B cell (primary cell): ENCODE measurements at regions not wholly inside any gene's neighbourhood (a gene's known extent, or its start where the extent isn't known, plus 50 kb on each side); places are given as distances from the start of the nearest gene placed in this dataset.

Experiments
- ATAC-seq: fragments of 200-7000 bp; cut with Tn5 transposase; one replicate; pipeline ENCODE4 v1.10.0; 2021; ENCODE audit warnings: low read depth, mild to moderate bottlenecking, moderate number of reproducible peaks, moderate library complexity
- CTCF ChIA-PET: fragments of 350-600 bp; sonication (Branson Sonifier 250); formaldehyde crosslinking; loops from one replicate; lab custom pipeline; 2021; ENCODE audit warnings: antibody characterized with exemption, inconsistent platforms; lab: Charles Lee
- POLR2A ChIA-PET: fragments of 350-600 bp; sonication (Branson Sonifier 250); formaldehyde crosslinking; loops from one replicate; lab custom pipeline; 2021; ENCODE audit warnings: antibody characterized with exemption; lab: Charles Lee
- DNase-seq: peaks from one replicate; pipeline ENCODE4 v3.0.0; 2013
- H2AFZ ChIP-seq: 2 replicates; pipeline ENCODE4 v1.6.1; 2012; ENCODE audit warnings: mild to moderate bottlenecking, low read depth, low read length; ENCODE audit not compliant: insufficient read depth, poor library complexity, severe bottlenecking
- H3K27ac ChIP-seq, 2 donors: 1 replicate in 1 of 2; 2 replicates in 1 of 2; pipeline ENCODE4 v1.5.1; 2012 to 2013; ENCODE audit warnings: low read length in 2 of 2, mild to moderate bottlenecking in 2 of 2, moderate library complexity in 1 of 2
- H3K27me3 ChIP-seq, 4 experiments: fragments of 200-600 bp in 1 of 4; sonication (generic) in 1 of 4; replicated peaks in 1 of 4; 1 replicate in 2 of 4; 2 replicates in 2 of 4; pipeline versions ENCODE4 v1.6.1 to v1.7.0; 2013 to 2016; ENCODE audit warnings: low read length in 3 of 4, mild to moderate bottlenecking in 2 of 4, mixed read lengths in 1 of 4, moderate library complexity in 1 of 4; ENCODE audit not compliant: insufficient read depth in 4 of 4, control insufficient read depth in 3 of 4; ENCODE audit errors: control extremely low read depth in 1 of 4
- H3K36me3 ChIP-seq, 2 experiments: replicated peaks in 1 of 2; 1 replicate in 1 of 2; 2 replicates in 1 of 2; pipeline versions ENCODE4 v1.6.1 to v1.7.1; 2013; ENCODE audit warnings: low read length in 1 of 2; ENCODE audit not compliant: insufficient read depth in 2 of 2, control insufficient read depth in 1 of 2; ENCODE audit errors: control extremely low read depth in 1 of 2, extremely low read depth in 1 of 2
- H3K4me1 ChIP-seq, 2 donors: fragments of 200-600 bp in 1 of 2; sonication (generic) in 1 of 2; 1 replicate in 1 of 2; 2 replicates in 1 of 2; pipeline versions ENCODE4 v1.5.1 to v1.6.1; 2013 to 2017; ENCODE audit warnings: low read length in 2 of 2; ENCODE audit not compliant: control insufficient read depth in 2 of 2, insufficient read depth in 2 of 2
- H3K4me2 ChIP-seq: replicated peaks from 2 replicates; pipeline ENCODE3; 2012; ENCODE audit warnings: mild to moderate bottlenecking, low read depth, low read length; ENCODE audit not compliant: poor library complexity, severe bottlenecking
- H3K4me3 ChIP-seq, 5 experiments: fragments of 200-600 bp in 1 of 5; sonication (generic) in 1 of 5; 1 replicate in 3 of 5; 2 replicates in 2 of 5; pipeline versions ENCODE4 v1.5.1 to v1.7.0; 2011 to 2016; ENCODE audit warnings: low read length in 4 of 5, mild to moderate bottlenecking in 4 of 5, low read depth in 2 of 5, control low read depth in 1 of 5, moderate library complexity in 1 of 5; ENCODE audit not compliant: insufficient read depth in 1 of 5; ENCODE audit errors: control extremely low read depth in 1 of 5, extremely low read depth in 1 of 5
- H3K79me2 ChIP-seq: fragments of 200-600 bp; sonication (generic); one replicate; pipeline ENCODE4 v1.6.0; 2016; ENCODE audit warnings: low read length; ENCODE audit not compliant: control insufficient read depth, insufficient read depth
- H3K9ac ChIP-seq: fragments of 200-600 bp; sonication (generic); 2 replicates; pipeline ENCODE4 v1.6.1; 2017; ENCODE audit warnings: mild to moderate bottlenecking, low read length, moderate library complexity
- H3K9me3 ChIP-seq, 3 donors: one replicate each; pipeline versions ENCODE4 v1.6.1 to v1.7.1; 2013; ENCODE audit warnings: low read length in 2 of 3; ENCODE audit not compliant: control insufficient read depth in 2 of 3, insufficient read depth in 1 of 3; ENCODE audit errors: control extremely low read depth in 1 of 3
- H4K20me1 ChIP-seq: 2 replicates; pipeline ENCODE4 v1.6.0; 2012; ENCODE audit warnings: mild to moderate bottlenecking, low read length; ENCODE audit not compliant: insufficient read depth, control insufficient read depth, poor library complexity, severe bottlenecking
- H3K27ac Mint-ChIP-seq: one replicate; pipeline ENCODE4 v1.8.0; 2021; ENCODE audit warnings: mixed read lengths
- H3K27me3 Mint-ChIP-seq: one replicate; pipeline ENCODE4 v1.8.0; 2021; ENCODE audit warnings: mixed read lengths
- H3K4me1 Mint-ChIP-seq: one replicate; pipeline ENCODE4 v1.8.0; 2021; ENCODE audit warnings: mixed read lengths
- H3K4me3 Mint-ChIP-seq: one replicate; pipeline ENCODE4 v1.8.0; 2021; ENCODE audit warnings: mixed read lengths
- H3K9me3 Mint-ChIP-seq: one replicate; pipeline ENCODE4 v1.8.0; 2022; ENCODE audit warnings: mixed read lengths; ENCODE audit not compliant: insufficient read depth
- CTCF ChIP-seq: fragments of 200-600 bp; IDR thresholded peaks from one replicate; pipeline ENCODE4 v1.8.0; 2022; ENCODE audit warnings: antibody characterized with exemption, mild to moderate bottlenecking
- EZH2 ChIP-seq: IDR thresholded peaks from 2 replicates; pipeline ENCODE4 v1.6.1; 2012; ENCODE audit warnings: borderline replicate concordance, low read depth, mild to moderate bottlenecking, moderate library complexity, low read length; ENCODE audit not compliant: insufficient read depth, poor library complexity, severe bottlenecking
- WGBS: methylation state at CpG from one replicate; pipeline ENCODE4 v1.1.5; 2013; ENCODE audit warnings: missing lambda C conversion rate; ENCODE audit not compliant: insufficient coverage; 5-methylcytosine and 5-hydroxymethylcytosine counted together
- intact Hi-C: fragments of 100-400 bp; cut with micrococcal nuclease; formaldehyde crosslinking; loops from one replicate; pipeline ENCODE4 v1.10.0; 2022

- H3K4me3 ChIP-seq = no peak overlapping the region
- no peak overlapping the region for H3K9ac ChIP-seq
- H3K4me2 ChIP-seq = no peak overlapping the region
- 29% methylated on average over 1 of the region's 3 CpGs for WGBS
- H3K4me3 Mint-ChIP-seq = no peak overlapping the region
- no peak overlapping the region for H3K27ac ChIP-seq
- no peak overlapping the region for H3K27ac Mint-ChIP-seq
- intact Hi-C loops = no loop called here
- no peaks in the 10 kb centered on the region for H3K4me1 Mint-ChIP-seq
- no peaks in the 10 kb centered on the region for H4K20me1 ChIP-seq
- no peaks in the 10 kb centered on the region for H3K4me1 ChIP-seq
- no peaks in the 10 kb centered on the region for H3K9me3 ChIP-seq
- no peaks in the 10 kb centered on the region for H3K27me3 ChIP-seq
- ATAC-seq (no peak), DNase-seq (no peak)
- no peaks in the 10 kb centered on the region for H3K9me3 Mint-ChIP-seq
- TF ChIP-seq CTCF (no peak), EZH2 (no peak)
- POLR2A ChIA-PET = no interaction called here
- no peaks in the 10 kb centered on the region for H3K36me3 ChIP-seq
- CTCF ChIA-PET = interaction anchor here (0.7 kb wide), 1 partner anchor 10 kb away, joined by 3 read pairs; no protein-coding TSS in a partner anchor
- no peak overlapping the region for H2AFZ ChIP-seq
- no peaks in the 10 kb centered on the region for H3K79me2 ChIP-seq
- peaks cover 4% of the 10 kb centered on the region for H3K27me3 Mint-ChIP-seq
Observed at GRCh38 chr3:181252631-181253030, 263.1 kb upstream of the DNAJC19 start.

GRCh38 chr3:181250714-181251113, 261.2 kb upstream of the DNAJC19 start:
- H3K4me3 Mint-ChIP-seq = no peak overlapping the region
- H3K27me3 ChIP-seq = no peaks in the 10 kb centered on the region
- ATAC-seq = no peak
- H3K36me3 ChIP-seq = no peaks in the 10 kb centered on the region
- 73% methylated on average over 3 of the region's 3 CpGs for WGBS
- H4K20me1 ChIP-seq = no peaks in the 10 kb centered on the region
- ChIA-PET CTCF (no interaction called here), POLR2A (no interaction called here)
- DNase-seq = no peak
- H3K9ac ChIP-seq = no peak overlapping the region
- H3K9me3 Mint-ChIP-seq = no peaks in the 10 kb centered on the region
- H3K27me3 Mint-ChIP-seq = peaks cover 4% of the 10 kb centered on the region
- H3K27ac Mint-ChIP-seq = no peak overlapping the region
- TF ChIP-seq CTCF (no peak), EZH2 (no peak)
- H3K4me2 ChIP-seq = no peak overlapping the region
- H3K4me3 ChIP-seq = no peak overlapping the region
- H3K4me1 Mint-ChIP-seq = no peaks in the 10 kb centered on the region
- H3K9me3 ChIP-seq = no peaks in the 10 kb centered on the region
- H2AFZ ChIP-seq = no peak overlapping the region
- H3K4me1 ChIP-seq = no peaks in the 10 kb centered on the region
- H3K27ac ChIP-seq = no peak overlapping the region
- no peaks in the 10 kb centered on the region for H3K79me2 ChIP-seq
- intact Hi-C loops = no loop called here
